Suppressor macrophage (primary cell): ENCODE measurements at regions not wholly inside any gene's neighbourhood (a gene's known extent, or its start where the extent isn't known, plus 50 kb on each side); places are given as distances from the start of the nearest gene placed in this dataset.
A peak's percentile ranks its signal among the peaks of the same experiment; 100 is the strongest.
"Not testable (repeated sequence)": the region's sequence is repeated elsewhere in the genome, so short reads cannot be mapped to it uniquely, and the experiment has no call there.

Experiments used
- DNase-seq, 4 experiments: peaks; one replicate each; pipeline ENCODE4 v3.0.0-alpha.2; 2020 to 2022

GRCh38 chr10:118870467-118871243 lies 115.9 kb upstream of the CACUL1 start:
- peak; percentile 72 to 88 (median 82) for DNase-seq

- DNase-seq: peak in 1 of 4 experiments; percentile 6
These were observed 116.6 kb upstream of the CACUL1 start for GRCh38 chr10:118871244-118871865.

GRCh38 chr10:118873091-118873737 lies 118.4 kb upstream of the CACUL1 start:
- peak; percentile 17 to 73 (median 53) for DNase-seq

GRCh38 chr10:118873738-118874105 lies 119.0 kb upstream of the CACUL1 start:
- no peak for DNase-seq

GRCh38 chr10:118874171-118874570 lies 119.4 kb upstream of the CACUL1 start:
- DNase-seq: no peak

GRCh38 chr10:118875087-118875486 lies 120.3 kb upstream of the CACUL1 start:
- DNase-seq: no peak

GRCh38 chr10:118882741-118883140 lies 128.0 kb upstream of the CACUL1 start:
- no peak for DNase-seq

- DNase-seq: no peak
These were observed 137.3 kb upstream of the NANOS1 start for GRCh38 chr10:118892255-118892654.

- DNase-seq: not testable (repeated sequence)
These were observed 134.6 kb upstream of the NANOS1 start for GRCh38 chr10:118894891-118895290.

GRCh38 chr10:118900617-118901016 lies 128.9 kb upstream of the NANOS1 start:
- no peak for DNase-seq

- no peak for DNase-seq
These were observed 128.1 kb upstream of the NANOS1 start for GRCh38 chr10:118901380-118901779.

- no peak for DNase-seq
These were observed 127.6 kb upstream of the NANOS1 start for GRCh38 chr10:118901906-118902305.

GRCh38 chr10:118902656-118903055 lies 126.9 kb upstream of the NANOS1 start:
- DNase-seq: not testable (repeated sequence)

- no peak for DNase-seq
These were observed 126.3 kb upstream of the NANOS1 start for GRCh38 chr10:118903251-118903650.

- DNase-seq: no peak
These were observed 125.8 kb upstream of the NANOS1 start for GRCh38 chr10:118903691-118904090.

GRCh38 chr10:118904286-118904685 lies 125.2 kb upstream of the NANOS1 start:
- no peak for DNase-seq

GRCh38 chr10:118907051-118907450 lies 122.5 kb upstream of the NANOS1 start:
- DNase-seq: no peak

GRCh38 chr10:118908557-118909256 lies 120.8 kb upstream of the NANOS1 start:
- DNase-seq: no peak

- DNase-seq: no peak
These were observed 118.8 kb upstream of the NANOS1 start for GRCh38 chr10:118910702-118911101.

GRCh38 chr10:118911363-118911762 lies 118.2 kb upstream of the NANOS1 start:
- peak; percentile 35 to 70 (median 62) for DNase-seq

- DNase-seq: peak; percentile 14 to 71 (median 56)
These were observed 116.4 kb upstream of the NANOS1 start for GRCh38 chr10:118912961-118913600.

- no peak for DNase-seq
These were observed 115.7 kb upstream of the NANOS1 start for GRCh38 chr10:118913825-118914224.

GRCh38 chr10:118914629-118915028 lies 114.9 kb upstream of the NANOS1 start:
- DNase-seq: peak in 2 of 4 experiments; percentile 8 to 34
